ENCODE measurements at regions not wholly inside any gene's neighbourhood (a gene's known extent, or its start where the extent isn't known, plus 50 kb on each side); places are given as distances from the start of the nearest gene placed in this dataset.

- TF ChIP-seq CTCF (IDR thresholded peaks at IDR 0.05) (no peak), POLR2A (IDR thresholded peaks at IDR 0.05) (no peak)
These were observed 311.1 kb upstream of the SLC7A11 start for GRCh38 chr4:138553001-138553845.
